ENCODE measurements at regions not wholly inside any gene's neighbourhood (a gene's known extent, or its start where the extent isn't known, plus 50 kb on each side); places are given as distances from the start of the nearest gene placed in this dataset.

DNA sequence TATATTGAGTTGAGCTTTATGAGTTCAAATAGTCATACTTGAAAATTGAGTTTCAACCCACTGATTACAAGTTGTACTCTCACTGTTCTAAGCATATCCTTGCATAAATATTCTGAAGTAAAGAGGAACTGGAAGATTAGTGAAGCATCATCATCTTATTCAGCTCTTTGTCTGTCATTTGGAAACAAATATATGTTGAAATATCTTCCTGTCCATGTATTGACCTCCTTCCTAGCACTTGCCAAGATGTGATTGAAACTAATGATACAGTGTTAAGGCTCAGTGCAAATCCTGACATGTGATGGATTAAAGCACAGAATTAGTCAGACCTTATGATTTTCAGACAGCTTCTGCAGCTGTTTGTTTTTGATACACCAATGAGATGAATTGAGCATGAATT lies 434.3 kb downstream of the TBC1D32 start:
- TF ChIP-seq REST (IDR thresholded peaks at IDR 0.05; ENCODE audit: insufficient replicate concordance, low read depth) (no peak), SPI1 (IDR thresholded peaks at IDR 0.05; ENCODE audit: borderline replicate concordance, low read depth) (no peak), CTCF (IDR thresholded peaks at IDR 0.05; ENCODE audit: insufficient read depth, low read length) (no peak), POLR2AphosphoS5 (IDR thresholded peaks at IDR 0.05; ENCODE audit: low read depth) (no peak), GABPA (IDR thresholded peaks at IDR 0.05; ENCODE audit: low read depth) (no peak)
- H3K27ac ChIP-seq (replicated peaks): no peak overlapping the region
- DNase-seq (ENCODE audit: low read depth in 1 of 2, low spot score in 1 of 2): no peak
- H3K27me3 ChIP-seq (ENCODE audit: insufficient read depth, poor library complexity, severe bottlenecking): no peaks in the 10 kb centered on the region
- H3K4me3 ChIP-seq (replicated peaks; ENCODE audit: insufficient read depth, low read length): no peak overlapping the region

GRCh38 chr6:120894077-120894476 lies 440.2 kb downstream of the TBC1D32 start:
- no peaks in the 10 kb centered on the region for H3K27me3 ChIP-seq (ENCODE audit: insufficient read depth, poor library complexity, severe bottlenecking)
- DNase-seq (ENCODE audit: low read depth in 1 of 2, low spot score in 1 of 2): no peak
- TF ChIP-seq CTCF (IDR thresholded peaks at IDR 0.05; ENCODE audit: insufficient read depth, low read length) (no peak), SPI1 (IDR thresholded peaks at IDR 0.05; ENCODE audit: borderline replicate concordance, low read depth) (no peak), POLR2AphosphoS5 (IDR thresholded peaks at IDR 0.05; ENCODE audit: low read depth) (no peak), REST (IDR thresholded peaks at IDR 0.05; ENCODE audit: insufficient replicate concordance, low read depth) (no peak), GABPA (IDR thresholded peaks at IDR 0.05; ENCODE audit: low read depth) (no peak)
- no peak overlapping the region for H3K4me3 ChIP-seq (replicated peaks; ENCODE audit: insufficient read depth, low read length)
- no peak overlapping the region for H3K27ac ChIP-seq (replicated peaks)

- Histone ChIP-seq H3K27ac (replicated peaks) (no peak overlapping the region), H3K4me3 (replicated peaks; ENCODE audit: insufficient read depth, low read length) (no peak overlapping the region), H3K27me3 (ENCODE audit: insufficient read depth, poor library complexity, severe bottlenecking) (no peaks in the 10 kb centered on the region)
- TF ChIP-seq CTCF (IDR thresholded peaks at IDR 0.05; ENCODE audit: insufficient read depth, low read length) (no peak), SPI1 (IDR thresholded peaks at IDR 0.05; ENCODE audit: borderline replicate concordance, low read depth) (no peak), REST (IDR thresholded peaks at IDR 0.05; ENCODE audit: insufficient replicate concordance, low read depth) (no peak), GABPA (IDR thresholded peaks at IDR 0.05; ENCODE audit: low read depth) (no peak), POLR2AphosphoS5 (IDR thresholded peaks at IDR 0.05; ENCODE audit: low read depth) (no peak)
- no peak for DNase-seq (ENCODE audit: low read depth in 1 of 2, low spot score in 1 of 2)
Observed at GRCh38 chr6:120876931-120877330, 457.3 kb downstream of the TBC1D32 start.

Measured in HL-60 (cell line).